Right atrium auricular region (tissue), 2 donors: ENCODE measurements at regions not wholly inside any gene's neighbourhood (a gene's known extent, or its start where the extent isn't known, plus 50 kb on each side); places are given as distances from the start of the nearest gene placed in this dataset.

Experiments
- DNase-seq: peaks from one replicate; pipeline ENCODE4 v3.0.0-alpha.2; 2019; ENCODE audit warnings: low spot score
- H3K27ac ChIP-seq, 2 donors: fragments of 200-600 bp; sonication (generic); 1 replicate in 1 of 2; 2 replicates in 1 of 2; pipeline ENCODE4 v1.5.1; 2016 to 2019
- H3K27me3 ChIP-seq, 2 donors: fragments of 200-600 bp; sonication (generic); one replicate each; pipeline versions ENCODE4 v1.5.1 to v1.6.0; 2017 to 2019
- H3K36me3 ChIP-seq: fragments of 200-600 bp; sonication (generic); one replicate; pipeline ENCODE4 v1.5.1; 2016
- H3K4me1 ChIP-seq, 2 donors: fragments of 200-600 bp; sonication (generic); one replicate each; pipeline versions ENCODE4 v1.5.1 to v1.6.0; 2017 to 2019
- H3K4me3 ChIP-seq, 2 donors: fragments of 200-600 bp; sonication (generic); 1 replicate in 1 of 2; 2 replicates in 1 of 2; pipeline ENCODE4 v1.5.1; 2017 to 2019; ENCODE audit warnings: mild to moderate bottlenecking in 1 of 2, moderate library complexity in 1 of 2
- H3K9me3 ChIP-seq, 2 donors: fragments of 200-600 bp; sonication (generic); one replicate each; pipeline ENCODE4 v1.5.1; 2019
- CTCF ChIP-seq, 2 donors: fragments of 200-600 bp; sonication (generic); IDR thresholded peaks; one replicate each; pipeline ENCODE4 v1.5.1; 2019; ENCODE audit warnings: antibody characterized with exemption in 2 of 2

- Histone ChIP-seq H3K9me3 (no peaks in the 10 kb centered on the region), H3K4me1 (peaks cover 0 to 12% of the 10 kb centered on the region in 2 donors), H3K4me3 (no peak overlapping the region), H3K27me3 (no peaks in the 10 kb centered on the region), H3K27ac (no peak overlapping the region), H3K36me3 (no peaks in the 10 kb centered on the region)
- TF ChIP-seq CTCF (IDR thresholded peaks at IDR 0.05) = no peak
- no peak for DNase-seq
Observed at GRCh38 chr5:68429510-68429909, 214.0 kb downstream of the PIK3R1 start.

- no peak for DNase-seq
- Histone ChIP-seq H3K9me3 (no peaks in the 10 kb centered on the region), H3K36me3 (no peaks in the 10 kb centered on the region), H3K4me3 (no peak overlapping the region), H3K27ac (no peak overlapping the region), H3K27me3 (no peaks in the 10 kb centered on the region), H3K4me1 (peaks cover 0 to 20% of the 10 kb centered on the region in 2 donors)
- no peak for TF ChIP-seq CTCF (IDR thresholded peaks at IDR 0.05)
Observed at GRCh38 chr5:68430279-68430678, 214.7 kb downstream of the PIK3R1 start.

GRCh38 chr5:68431186-68431585 lies 215.6 kb downstream of the PIK3R1 start:
- DNase-seq = no peak
- Histone ChIP-seq H3K4me1 (peaks cover 0 to 22% of the 10 kb centered on the region in 2 donors), H3K4me3 (no peak overlapping the region), H3K36me3 (no peaks in the 10 kb centered on the region), H3K9me3 (no peaks in the 10 kb centered on the region), H3K27ac (no peak overlapping the region), H3K27me3 (no peaks in the 10 kb centered on the region)
- TF ChIP-seq CTCF (IDR thresholded peaks at IDR 0.05) = no peak

GRCh38 chr5:68431601-68432337 lies 216.2 kb downstream of the PIK3R1 start:
- no peaks in the 10 kb centered on the region for H3K9me3 ChIP-seq
- no peak for DNase-seq
- H3K27me3 ChIP-seq = no peaks in the 10 kb centered on the region
- H3K4me3 ChIP-seq = no peak overlapping the region
- no peak overlapping the region for H3K27ac ChIP-seq
- H3K36me3 ChIP-seq = no peaks in the 10 kb centered on the region
- TF ChIP-seq CTCF (IDR thresholded peaks at IDR 0.05) = no peak
- H3K4me1 ChIP-seq = peaks cover 0 to 28% of the 10 kb centered on the region in 2 donors

- peaks cover 0 to 30% of the 10 kb centered on the region in 2 donors for H3K4me1 ChIP-seq
- no peak for DNase-seq
- H3K9me3 ChIP-seq = no peaks in the 10 kb centered on the region
- no peak for TF ChIP-seq CTCF (IDR thresholded peaks at IDR 0.05)
- no peaks in the 10 kb centered on the region for H3K36me3 ChIP-seq
- no peak overlapping the region for H3K4me3 ChIP-seq
- no peak overlapping the region for H3K27ac ChIP-seq
- H3K27me3 ChIP-seq = no peaks in the 10 kb centered on the region
Observed at GRCh38 chr5:68432682-68433081, 217.1 kb downstream of the PIK3R1 start.

GRCh38 chr5:68433526-68433922 lies 218.0 kb downstream of the PIK3R1 start:
- no peaks in the 10 kb centered on the region for H3K9me3 ChIP-seq
- H3K4me3 ChIP-seq = no peak overlapping the region
- no peaks in the 10 kb centered on the region for H3K36me3 ChIP-seq
- no peak for TF ChIP-seq CTCF (IDR thresholded peaks at IDR 0.05)
- DNase-seq = no peak
- no peaks in the 10 kb centered on the region for H3K27me3 ChIP-seq
- peaks cover 0 to 30% of the 10 kb centered on the region in 2 donors for H3K4me1 ChIP-seq
- H3K27ac ChIP-seq = peak overlapping the region; percentile 70 to 71
